ENCODE measurements at regions not wholly inside any gene's neighbourhood (a gene's known extent, or its start where the extent isn't known, plus 50 kb on each side); places are given as distances from the start of the nearest gene placed in this dataset.

DNA sequence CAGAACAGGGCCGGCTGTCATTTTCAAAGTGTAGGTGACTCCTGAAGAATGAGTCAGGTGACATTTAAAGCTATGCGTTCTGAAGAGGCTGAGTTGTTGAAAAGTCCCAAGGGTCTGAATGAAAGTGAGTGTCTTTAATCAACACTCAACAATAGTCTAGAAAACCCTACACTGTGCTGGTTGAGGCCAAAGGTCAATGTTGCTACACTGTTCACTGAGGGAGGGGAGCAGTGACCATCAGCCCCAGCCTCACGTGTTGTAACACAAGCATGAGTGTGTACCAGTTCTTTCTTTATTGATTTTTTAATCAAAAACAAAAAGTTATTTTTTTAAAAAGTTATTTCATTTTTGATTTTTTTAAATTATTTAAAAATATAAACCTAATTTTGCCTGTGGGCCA, 418.8 kb upstream of the LRFN5 start:
- H3K4me3 ChIP-seq (ENCODE audit: low read depth in 2 of 2, low read length in 1 of 2), result no peak overlapping the region
- H3K36me3 ChIP-seq (replicated peaks in 1 of 2; ENCODE audit: control insufficient read depth in 1 of 2, insufficient read depth in 2 of 2, low read length in 1 of 2), result no peaks in the 10 kb centered on the region
- H3K9me3 ChIP-seq, result no peaks in the 10 kb centered on the region
- no peaks in the 10 kb centered on the region for H3K79me2 ChIP-seq (ENCODE audit: insufficient read depth)
- H3K27ac ChIP-seq (ENCODE audit: low read depth in 2 of 2, low read length in 1 of 2), result no peak overlapping the region
- ChIA-PET CTCF (no interaction called here), POLR2A (no interaction called here)
- H4K20me1 ChIP-seq (ENCODE audit: insufficient read depth), result no peaks in the 10 kb centered on the region
- WGBS (ENCODE audit: low lambda C conversion rate), result no CpG with 5 or more reads among the region's 3 CpGs
- H3K4me1 ChIP-seq (ENCODE audit: control insufficient read depth in 1 of 2, insufficient read depth in 2 of 2, low read depth in 1 of 2, low read length in 1 of 2), result no peaks in the 10 kb centered on the region
- DNase-seq, result no peak
- no peak overlapping the region for H3K9ac ChIP-seq
- TF ChIP-seq, protein P1, sequence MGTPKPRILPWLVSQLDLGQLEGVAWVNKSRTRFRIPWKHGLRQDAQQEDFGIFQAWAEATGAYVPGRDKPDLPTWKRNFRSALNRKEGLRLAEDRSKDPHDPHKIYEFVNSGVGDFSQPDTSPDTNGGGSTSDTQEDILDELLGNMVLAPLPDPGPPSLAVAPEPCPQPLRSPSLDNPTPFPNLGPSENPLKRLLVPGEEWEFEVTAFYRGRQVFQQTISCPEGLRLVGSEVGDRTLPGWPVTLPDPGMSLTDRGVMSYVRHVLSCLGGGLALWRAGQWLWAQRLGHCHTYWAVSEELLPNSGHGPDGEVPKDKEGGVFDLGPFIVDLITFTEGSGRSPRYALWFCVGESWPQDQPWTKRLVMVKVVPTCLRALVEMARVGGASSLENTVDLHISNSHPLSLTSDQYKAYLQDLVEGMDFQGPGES (IDR thresholded peaks at IDR 0.05; ENCODE audit: low read depth, low read length), result no peak
- TF ChIP-seq ELF1 (IDR thresholded peaks at IDR 0.05), result no peak
- no peak for TF ChIP-seq FOXM1 (IDR thresholded peaks at IDR 0.05; ENCODE audit: low read depth)
- TF ChIP-seq, protein P2, sequence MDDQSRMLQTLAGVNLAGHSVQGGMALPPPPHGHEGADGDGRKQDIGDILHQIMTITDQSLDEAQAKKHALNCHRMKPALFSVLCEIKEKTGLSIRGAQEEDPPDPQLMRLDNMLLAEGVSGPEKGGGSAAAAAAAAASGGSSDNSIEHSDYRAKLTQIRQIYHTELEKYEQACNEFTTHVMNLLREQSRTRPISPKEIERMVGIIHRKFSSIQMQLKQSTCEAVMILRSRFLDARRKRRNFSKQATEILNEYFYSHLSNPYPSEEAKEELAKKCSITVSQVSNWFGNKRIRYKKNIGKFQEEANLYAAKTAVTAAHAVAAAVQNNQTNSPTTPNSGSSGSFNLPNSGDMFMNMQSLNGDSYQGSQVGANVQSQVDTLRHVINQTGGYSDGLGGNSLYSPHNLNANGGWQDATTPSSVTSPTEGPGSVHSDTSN (IDR thresholded peaks at IDR 0.05), result no peak
- TF ChIP-seq NFIC (IDR thresholded peaks at IDR 0.05; ENCODE audit: borderline replicate concordance), result no peak
- TF ChIP-seq POLR2AphosphoS5 (IDR thresholded peaks at IDR 0.05; ENCODE audit: low read depth, low read length), result no peak
- no peak for TF ChIP-seq EZH2phosphoT487 (IDR thresholded peaks at IDR 0.05; ENCODE audit: borderline replicate concordance, low read depth)
- no peak overlapping the region for H2AFZ ChIP-seq (ENCODE audit: low read depth)
- no peaks in the 10 kb centered on the region for H3F3A ChIP-seq (replicated peaks; ENCODE audit: insufficient read depth)
- no peaks in the 10 kb centered on the region for H3K9me2 ChIP-seq
- no peak overlapping the region for H3K4me2 ChIP-seq
- H3K27me3 ChIP-seq (ENCODE audit: insufficient read depth), result no peaks in the 10 kb centered on the region

DNA sequence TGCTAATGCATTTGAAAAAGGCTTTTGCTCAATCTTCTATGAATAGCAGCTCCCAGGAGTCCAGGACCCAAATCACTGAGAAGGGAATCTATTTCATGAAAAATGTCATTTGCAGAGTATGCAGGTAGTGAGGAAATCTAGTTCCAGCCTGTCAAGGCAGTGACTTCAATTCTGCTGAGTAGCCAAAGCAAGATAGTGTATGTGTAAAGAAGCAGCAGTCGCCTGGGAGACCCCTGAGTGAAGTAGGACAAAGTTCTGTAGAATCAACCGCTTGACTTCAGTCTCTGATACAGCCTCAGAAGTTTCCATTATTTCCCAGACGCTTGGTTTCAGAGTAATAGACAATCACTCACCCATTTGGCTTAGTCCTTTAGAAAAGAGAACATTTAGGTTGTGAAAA, 435.6 kb upstream of the LRFN5 start:
- Histone ChIP-seq H3K4me1 (ENCODE audit: control insufficient read depth in 1 of 2, insufficient read depth in 2 of 2, low read depth in 1 of 2, low read length in 1 of 2) (no peaks in the 10 kb centered on the region), H3K9ac (no peak overlapping the region), H3K27ac (ENCODE audit: low read depth in 2 of 2, low read length in 1 of 2) (no peak overlapping the region), H3K9me2 (no peaks in the 10 kb centered on the region), H3K9me3 (no peaks in the 10 kb centered on the region), H3K36me3 (replicated peaks in 1 of 2; ENCODE audit: control insufficient read depth in 1 of 2, insufficient read depth in 2 of 2, low read length in 1 of 2) (no peaks in the 10 kb centered on the region), H3K4me2 (no peak overlapping the region), H3K27me3 (ENCODE audit: insufficient read depth) (no peaks in the 10 kb centered on the region), H3K4me3 (ENCODE audit: low read depth in 2 of 2, low read length in 1 of 2) (no peak overlapping the region), H4K20me1 (ENCODE audit: insufficient read depth) (no peaks in the 10 kb centered on the region), H3F3A (replicated peaks; ENCODE audit: insufficient read depth) (no peaks in the 10 kb centered on the region), H2AFZ (ENCODE audit: low read depth) (no peak overlapping the region), H3K79me2 (ENCODE audit: insufficient read depth) (no peaks in the 10 kb centered on the region)
- WGBS (ENCODE audit: low lambda C conversion rate), result no CpG with 5 or more reads among the region's 3 CpGs
- TF ChIP-seq RXRA (IDR thresholded peaks at IDR 0.05; ENCODE audit: borderline replicate concordance, low read depth), result no peak
- no peak for TF ChIP-seq MXI1 (IDR thresholded peaks at IDR 0.05; ENCODE audit: low read depth, low read length)
- TF ChIP-seq EP300 (IDR thresholded peaks at IDR 0.05; ENCODE audit: borderline replicate concordance in 1 of 2, low read depth in 1 of 2, low read length in 1 of 2), result no peak
- TF ChIP-seq SMC3 (IDR thresholded peaks at IDR 0.05; ENCODE audit: low read depth, low read length), result no peak
- TF ChIP-seq, protein P3, sequence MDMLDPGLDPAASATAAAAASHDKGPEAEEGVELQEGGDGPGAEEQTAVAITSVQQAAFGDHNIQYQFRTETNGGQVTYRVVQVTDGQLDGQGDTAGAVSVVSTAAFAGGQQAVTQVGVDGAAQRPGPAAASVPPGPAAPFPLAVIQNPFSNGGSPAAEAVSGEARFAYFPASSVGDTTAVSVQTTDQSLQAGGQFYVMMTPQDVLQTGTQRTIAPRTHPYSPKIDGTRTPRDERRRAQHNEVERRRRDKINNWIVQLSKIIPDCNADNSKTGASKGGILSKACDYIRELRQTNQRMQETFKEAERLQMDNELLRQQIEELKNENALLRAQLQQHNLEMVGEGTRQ (IDR thresholded peaks at IDR 0.05; ENCODE audit: borderline replicate concordance, low read depth, low read length), result no peak
- TF ChIP-seq GABPA (IDR thresholded peaks at IDR 0.05; ENCODE audit: low read depth), result no peak
- no peak for TF ChIP-seq FOXJ3 (CRISPR knock-in tag; IDR thresholded peaks at IDR 0.05)
- no peak for TF ChIP-seq MEF2A (IDR thresholded peaks at IDR 0.05; ENCODE audit: borderline replicate concordance, low read depth)
- TF ChIP-seq POLR2AphosphoS5 (IDR thresholded peaks at IDR 0.05; ENCODE audit: low read depth, low read length), result no peak
- no peak for TF ChIP-seq RFX5 (IDR thresholded peaks at IDR 0.05; ENCODE audit: low read length)
- TF ChIP-seq TCF12 (IDR thresholded peaks at IDR 0.05), result no peak
- no peak for TF ChIP-seq FOSL2 (IDR thresholded peaks at IDR 0.05; ENCODE audit: borderline replicate concordance, low read depth)
- TF ChIP-seq EZH2phosphoT487 (IDR thresholded peaks at IDR 0.05; ENCODE audit: borderline replicate concordance, low read depth), result no peak
- no peak for TF ChIP-seq TAF1 (IDR thresholded peaks at IDR 0.05; ENCODE audit: borderline replicate concordance, low read depth, low read length)
- TF ChIP-seq SIN3A (IDR thresholded peaks at IDR 0.05; ENCODE audit: borderline replicate concordance, low read depth, low read length), result no peak
- TF ChIP-seq JUND (IDR thresholded peaks at IDR 0.05), result no peak
- TF ChIP-seq YY1 (IDR thresholded peaks at IDR 0.05; ENCODE audit: low read depth), result no peak
- no peak for TF ChIP-seq RAD21 (IDR thresholded peaks at IDR 0.05; ENCODE audit: low read length)
- TF ChIP-seq, protein P2 (IDR thresholded peaks at IDR 0.05), result no peak
- no peak for TF ChIP-seq NRF1 (IDR thresholded peaks at IDR 0.05; ENCODE audit: low read depth, low read length)
- no peak for DNase-seq
- ChIA-PET CTCF (no interaction called here), POLR2A (no interaction called here)
